ELR (cell line): ENCODE measurements at regions not wholly inside any gene's neighbourhood (a gene's known extent, or its start where the extent isn't known, plus 50 kb on each side); places are given as distances from the start of the nearest gene placed in this dataset.
"Not testable (repeated sequence)": the region's sequence is repeated elsewhere in the genome, so short reads cannot be mapped to it uniquely, and the experiment has no call there.

ENCODE experiments used
- DNase-seq: peaks from one replicate; pipeline ENCODE4 v3.0.0-alpha.2; 2015; ENCODE audit warnings: low read depth

- DNase-seq, result no peak
Observed at GRCh38 chr14:41072776-41073175, 533.9 kb upstream of the LRFN5 start.

GRCh38 chr14:41071351-41071750 lies 535.3 kb upstream of the LRFN5 start:
- DNase-seq, result no peak

GRCh38 chr14:41062826-41063225 lies 543.9 kb upstream of the LRFN5 start:
- no peak for DNase-seq

GRCh38 chr14:41055589-41055988 lies 551.1 kb upstream of the LRFN5 start:
- DNase-seq, result no peak

GRCh38 chr14:41051801-41052200 lies 554.9 kb upstream of the LRFN5 start:
- DNase-seq, result no peak

- DNase-seq, result no peak
Observed at GRCh38 chr14:41047763-41048162, 558.9 kb upstream of the LRFN5 start.

- DNase-seq, result no peak
Observed at GRCh38 chr14:41037388-41037787, 569.3 kb upstream of the LRFN5 start.

GRCh38 chr14:41034969-41035368 lies 571.7 kb upstream of the LRFN5 start:
- no peak for DNase-seq

- no peak for DNase-seq
Observed at GRCh38 chr14:41022932-41023331, 583.7 kb upstream of the LRFN5 start.

- DNase-seq, result no peak
Observed at GRCh38 chr14:41016213-41016612, 590.5 kb upstream of the LRFN5 start.

- no peak for DNase-seq
Observed at GRCh38 chr14:41000350-41000749, 606.3 kb upstream of the LRFN5 start.

- no peak for DNase-seq
Observed at GRCh38 chr14:40989260-40989659, 617.4 kb upstream of the LRFN5 start.

- DNase-seq, result no peak
Observed at GRCh38 chr14:40987481-40987880, 619.2 kb upstream of the LRFN5 start.

GRCh38 chr14:40986655-40987054 lies 620.0 kb upstream of the LRFN5 start:
- no peak for DNase-seq

GRCh38 chr14:40985584-40985983 lies 621.1 kb upstream of the LRFN5 start:
- no peak for DNase-seq

- no peak for DNase-seq
Observed at GRCh38 chr14:40983604-40984003, 623.1 kb upstream of the LRFN5 start.

- DNase-seq, result no peak
Observed at GRCh38 chr14:40981247-40981646, 625.4 kb upstream of the LRFN5 start.

GRCh38 chr14:40960257-40960656 lies 646.4 kb upstream of the LRFN5 start:
- not testable (repeated sequence) for DNase-seq

GRCh38 chr14:40955131-40955505 lies 651.6 kb upstream of the LRFN5 start:
- DNase-seq, result no peak

- DNase-seq, result not testable (repeated sequence)
Observed at GRCh38 chr14:40954448-40955130, 652.1 kb upstream of the LRFN5 start.

- no peak for DNase-seq
Observed at GRCh38 chr14:40944521-40944920, 662.2 kb upstream of the LRFN5 start.

GRCh38 chr14:40936861-40937260 lies 669.8 kb upstream of the LRFN5 start:
- DNase-seq, result no peak

- DNase-seq, result no peak
Observed at GRCh38 chr14:40920380-40920779, 686.3 kb upstream of the LRFN5 start.

GRCh38 chr14:40911141-40911540 lies 695.5 kb upstream of the LRFN5 start:
- no peak for DNase-seq

- DNase-seq, result no peak
Observed at GRCh38 chr14:40909906-40910305, 696.8 kb upstream of the LRFN5 start.
